CD4-positive, alpha-beta T cell treated with Interferon gamma for 1 hour (primary cell): ENCODE measurements at regions not wholly inside any gene's neighbourhood (a gene's known extent, or its start where the extent isn't known, plus 50 kb on each side); places are given as distances from the start of the nearest gene placed in this dataset.

ENCODE experiments used
- DNase-seq: peaks from one replicate; pipeline ENCODE4 v3.0.0-alpha.2; 2020

- DNase-seq, result no peak
Measured at GRCh38 chr1:98103617-98104285, 182.9 kb upstream of the DPYD start.

DNA sequence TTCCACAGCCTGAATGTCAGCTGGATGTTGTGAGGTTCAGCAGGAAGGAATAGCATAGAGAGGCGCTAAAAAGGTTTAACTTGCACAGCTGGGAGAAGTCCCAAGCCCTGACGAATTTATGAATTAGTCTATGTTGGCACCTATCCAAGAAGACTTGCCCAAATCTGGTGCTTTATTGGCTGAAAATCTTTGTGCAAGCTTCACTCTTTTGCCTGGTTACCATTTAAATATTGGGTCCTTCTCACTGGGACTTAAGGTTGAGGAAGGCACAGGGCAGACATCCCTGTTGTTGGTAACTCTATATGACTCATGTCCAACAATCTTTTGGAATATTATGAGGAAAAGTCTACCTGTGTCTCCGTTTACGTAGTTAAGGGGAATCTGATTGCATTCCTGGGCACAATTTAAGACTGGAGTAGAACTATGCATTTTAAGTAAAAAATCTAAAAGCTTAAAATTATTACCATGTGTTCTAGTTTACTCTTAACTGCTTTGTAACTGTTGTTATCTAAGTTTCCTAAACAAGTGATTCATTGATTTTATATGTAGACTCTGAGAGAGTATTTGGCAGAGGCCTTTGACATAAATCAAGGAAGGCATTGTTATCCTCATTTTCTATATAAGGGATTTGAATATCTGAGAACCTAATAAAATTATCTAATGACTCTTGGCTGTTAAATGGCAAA, 181.7 kb upstream of the DPYD start:
- no peak for DNase-seq

DNA sequence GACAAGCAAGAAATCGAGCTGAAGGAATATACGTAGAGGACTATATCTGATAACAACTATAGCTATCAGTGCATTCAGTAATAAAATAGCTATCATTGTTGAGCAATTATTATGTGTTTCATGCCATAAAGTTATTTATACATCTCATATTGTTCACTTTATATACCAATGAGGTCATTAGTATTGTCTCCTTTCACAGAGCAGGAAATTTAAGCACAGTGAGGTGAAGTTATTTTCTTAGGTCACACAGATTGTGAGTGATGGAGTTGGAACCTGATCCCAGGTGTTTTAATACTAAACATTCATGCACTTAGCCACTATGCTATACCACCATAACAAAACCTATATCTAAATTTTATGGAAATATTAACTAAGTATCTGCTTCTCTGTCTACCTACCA, 180.5 kb upstream of the DPYD start:
- DNase-seq, result no peak

DNA sequence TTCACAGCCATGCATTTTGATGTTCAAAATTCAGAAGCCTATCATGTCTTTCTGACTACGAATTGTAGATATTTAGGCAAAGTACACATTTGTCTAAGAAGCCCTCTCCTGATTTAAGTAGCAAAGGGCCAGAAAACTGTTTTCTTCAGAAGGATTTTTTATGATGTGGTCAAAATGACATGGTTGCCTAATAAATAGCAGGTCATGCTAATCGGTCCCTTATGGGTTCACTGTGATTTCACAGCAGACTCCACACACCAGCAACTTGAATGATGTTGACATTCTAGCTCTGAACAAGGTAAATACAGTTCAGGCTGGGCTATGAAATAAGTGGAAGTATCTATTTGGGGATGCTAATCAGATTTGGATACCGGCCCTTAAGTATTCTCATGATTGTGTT, 178.7 kb upstream of the DPYD start:
- no peak for DNase-seq

- no peak for DNase-seq
Measured at GRCh38 chr1:98098473-98098872, 177.6 kb upstream of the DPYD start.

DNA sequence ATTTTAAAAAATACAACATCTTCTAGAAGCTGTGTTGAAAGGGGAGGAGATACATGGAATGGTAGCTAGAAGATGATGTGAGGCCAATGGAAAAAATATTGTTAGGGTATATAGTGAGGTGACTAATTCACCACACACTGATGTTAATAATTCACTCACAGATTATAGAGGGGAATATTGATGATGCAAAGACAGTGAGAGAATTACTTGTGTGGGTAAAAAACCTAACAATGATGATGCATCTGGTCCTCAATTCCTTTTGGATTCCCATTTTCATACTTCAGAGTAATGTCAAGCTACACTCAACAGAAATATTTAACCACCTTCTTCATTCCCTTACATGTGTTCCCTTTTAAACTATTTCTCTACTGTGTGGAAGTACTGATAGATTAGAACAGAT, 169.5 kb upstream of the DPYD start:
- no peak for DNase-seq

DNA sequence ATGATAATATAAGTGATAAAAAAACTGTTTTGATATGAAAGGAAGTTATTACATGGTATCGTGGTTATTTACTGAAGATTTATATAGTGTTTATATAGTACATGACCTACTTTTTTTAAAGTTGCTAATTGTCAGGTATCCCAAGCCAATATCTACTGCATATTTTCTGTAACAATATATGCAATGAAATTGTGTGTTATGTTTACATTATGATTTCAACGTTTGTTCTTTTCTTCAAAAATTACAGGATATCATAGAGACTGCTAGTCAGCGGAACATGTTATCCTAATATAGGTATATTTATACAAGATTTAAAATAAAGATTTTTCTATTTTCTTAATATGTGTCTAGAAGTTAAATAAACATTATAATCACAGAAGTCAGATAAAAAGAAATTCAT, 167.5 kb upstream of the DPYD start:
- no peak for DNase-seq

DNA sequence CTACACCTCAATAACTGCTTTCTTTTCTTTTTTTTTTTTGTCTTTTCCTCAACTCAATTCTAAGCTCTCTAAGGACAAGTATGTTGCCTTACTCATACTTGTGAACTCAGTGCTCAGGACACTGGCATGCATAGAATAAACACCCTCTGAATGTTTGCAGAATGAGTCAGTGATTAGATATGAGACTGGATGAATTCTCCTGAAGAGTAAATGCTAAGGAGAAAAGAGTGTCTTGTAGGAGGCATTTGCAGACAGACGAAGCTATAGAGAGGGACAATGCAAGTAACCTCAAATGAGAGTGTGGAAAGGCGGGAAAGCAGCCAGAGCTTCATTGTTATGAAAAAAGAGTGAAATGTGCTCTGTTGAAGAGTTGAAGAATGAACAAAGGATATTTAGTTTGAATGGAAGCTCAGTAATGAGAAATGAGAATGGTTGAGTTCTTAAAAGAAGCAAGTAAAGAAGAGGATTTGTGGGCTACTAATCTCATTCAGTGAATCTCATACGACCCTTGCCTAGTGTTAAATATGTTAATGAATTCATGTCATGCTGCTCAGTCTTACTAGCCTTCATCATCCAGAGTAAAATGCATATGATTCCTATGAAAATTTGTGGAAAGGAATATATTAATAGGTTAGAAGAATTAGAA, 166.1 kb upstream of the DPYD start:
- no peak for DNase-seq

GRCh38 chr1:98086156-98086555, 165.3 kb upstream of the DPYD start:
- DNase-seq, result no peak

DNA sequence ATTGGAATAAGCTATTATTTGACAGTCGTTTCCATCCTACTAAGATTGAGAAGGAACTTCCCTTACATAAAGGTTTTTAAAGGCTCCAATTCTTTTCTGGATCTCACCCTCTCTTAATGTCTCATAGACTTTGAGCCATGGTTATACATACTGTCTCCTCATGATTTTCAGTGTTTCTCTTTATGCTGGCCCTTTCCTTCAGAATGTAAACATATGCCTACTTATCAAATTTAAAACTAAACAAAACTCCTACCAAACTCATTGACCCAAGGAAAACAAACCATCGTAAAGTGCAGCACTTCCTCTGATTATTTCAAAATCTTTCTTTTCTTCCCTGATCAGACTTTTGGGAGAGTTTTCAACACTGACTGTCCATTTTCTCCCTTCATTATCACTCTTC, 163.4 kb upstream of the DPYD start:
- no peak for DNase-seq

DNA sequence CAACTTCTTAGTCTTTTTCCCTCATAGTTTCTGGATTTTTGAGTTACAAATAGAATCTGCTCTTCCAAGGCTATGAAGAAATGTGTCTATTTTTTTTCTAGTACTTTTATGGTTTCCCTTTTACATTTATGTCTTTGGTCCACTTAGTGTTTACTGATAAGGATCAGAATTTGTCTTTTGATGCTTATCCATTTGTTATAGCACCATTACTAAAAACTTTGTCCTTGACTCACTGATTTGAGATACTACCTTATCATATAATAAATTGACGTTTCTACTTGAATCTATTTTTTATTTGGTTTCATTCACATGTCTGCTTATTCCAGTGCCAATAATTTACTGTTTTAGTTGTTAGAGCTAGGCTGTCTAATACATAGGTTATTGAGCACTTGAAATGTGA, 161.1 kb upstream of the DPYD start:
- no peak for DNase-seq

DNA sequence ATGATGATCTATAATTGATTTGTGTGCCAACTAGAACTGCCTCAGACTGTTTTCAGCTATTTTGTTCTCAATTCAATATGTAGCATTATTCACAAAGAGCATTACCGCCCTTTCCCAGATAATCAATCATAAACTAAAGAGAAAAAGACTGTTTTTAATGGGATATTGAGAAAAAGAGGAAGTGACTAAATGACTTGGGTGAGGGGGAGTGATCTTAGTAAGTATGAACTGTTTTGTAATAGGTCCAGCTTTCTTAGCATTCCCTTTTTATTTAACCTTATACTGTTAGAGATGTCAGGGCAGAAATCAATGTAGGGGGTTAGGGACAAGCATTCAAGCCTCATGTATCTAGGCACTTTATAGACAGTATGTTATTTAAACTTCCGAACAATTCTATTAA, 157.8 kb upstream of the DPYD start:
- DNase-seq, result no peak

DNA sequence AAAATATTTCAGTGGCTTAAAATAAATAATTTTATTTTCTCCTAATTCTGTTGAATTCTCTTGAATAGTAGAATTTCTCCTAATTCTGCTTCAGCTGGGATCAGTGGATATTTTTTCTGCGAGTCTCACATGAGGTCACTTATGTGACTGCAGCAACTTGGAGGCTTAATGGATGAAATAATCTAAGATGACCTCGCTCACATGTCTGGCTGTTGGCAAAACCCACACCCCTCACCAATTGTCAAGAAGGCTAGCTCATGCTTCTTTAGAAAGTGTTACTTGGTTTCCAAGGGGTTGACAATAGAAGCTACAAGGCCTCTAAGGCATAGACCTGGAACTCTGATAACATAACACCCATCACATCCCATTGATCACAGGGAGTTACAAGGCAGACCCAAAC, 156.9 kb upstream of the DPYD start:
- DNase-seq, result no peak

DNA sequence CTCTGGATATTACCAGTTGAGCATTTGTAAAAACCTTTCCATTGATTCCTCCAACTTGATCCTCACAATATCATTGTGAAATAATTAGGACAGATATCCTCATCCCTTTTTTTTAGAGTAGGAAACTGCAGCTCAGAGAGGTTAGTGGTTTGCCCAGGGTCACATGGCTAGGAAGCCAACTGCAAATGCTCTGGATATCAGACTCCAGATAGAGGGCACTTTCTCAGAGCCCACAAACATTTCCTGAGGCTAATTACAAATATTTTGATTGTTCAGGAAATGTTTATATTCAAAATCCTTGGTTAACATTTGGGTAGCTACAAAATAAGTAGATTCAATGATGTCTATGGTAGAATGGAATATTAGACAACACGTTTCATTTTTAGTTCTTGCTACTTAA, 154.8 kb upstream of the DPYD start:
- no peak for DNase-seq

DNA sequence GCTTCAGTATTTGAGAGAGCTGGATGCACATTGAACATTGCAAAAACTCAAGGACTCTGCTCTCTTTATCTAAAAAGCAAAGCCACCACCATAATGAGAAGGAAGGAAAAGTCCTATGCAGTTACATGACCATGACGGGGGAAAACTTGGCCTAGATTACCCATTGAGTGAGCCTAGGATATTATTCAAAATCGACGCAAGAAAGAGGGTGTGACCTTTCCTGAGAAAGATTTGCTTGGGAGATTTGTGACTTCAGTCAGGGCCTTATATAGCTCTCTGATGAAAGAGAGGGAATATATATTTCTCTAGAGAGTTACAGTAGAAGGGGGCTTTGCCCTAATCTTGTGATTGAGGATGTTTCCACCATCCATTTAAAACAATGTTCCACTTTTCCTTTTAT, 153.0 kb upstream of the DPYD start:
- DNase-seq, result no peak

- no peak for DNase-seq
Measured at GRCh38 chr1:98073106-98073505, 152.3 kb upstream of the DPYD start.

DNA sequence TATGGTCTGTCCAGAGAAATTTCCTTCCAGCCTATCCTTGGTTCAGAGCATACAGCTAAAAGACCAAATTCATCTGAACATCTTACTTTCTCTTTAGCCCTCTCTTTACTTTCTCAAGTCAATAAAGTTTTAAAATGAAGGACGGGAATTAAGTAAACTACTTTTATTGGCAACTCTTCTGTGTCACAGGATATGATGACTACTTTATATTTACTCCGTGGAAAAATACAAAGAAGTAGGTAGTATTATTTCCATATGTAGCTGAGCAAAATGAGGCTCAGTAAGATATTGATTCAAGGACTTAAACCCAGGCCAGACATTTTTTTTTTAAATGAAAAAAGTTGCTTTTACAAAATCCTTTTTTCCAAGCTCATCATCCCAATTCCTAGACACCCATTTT, 151.2 kb upstream of the DPYD start:
- no peak for DNase-seq

DNA sequence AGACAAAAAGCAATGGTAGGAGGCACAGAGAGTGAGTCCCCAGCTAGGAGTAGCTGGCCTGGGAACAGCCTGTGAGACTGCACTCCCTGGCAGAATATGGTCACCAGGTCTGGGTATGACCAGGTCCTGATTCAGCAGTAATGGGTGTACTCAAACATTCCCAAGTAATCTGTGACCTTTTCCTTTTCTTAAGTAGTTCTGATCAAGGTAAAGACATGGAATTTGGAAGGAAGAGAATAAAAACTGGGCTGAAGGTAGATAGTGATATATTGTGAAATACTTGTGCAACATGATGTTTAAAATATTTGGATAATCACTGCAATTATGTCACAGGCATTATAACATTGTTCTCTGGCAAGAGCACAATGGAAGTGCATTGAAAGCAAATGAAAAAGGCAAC, 147.2 kb upstream of the DPYD start:
- DNase-seq, result no peak

DNA sequence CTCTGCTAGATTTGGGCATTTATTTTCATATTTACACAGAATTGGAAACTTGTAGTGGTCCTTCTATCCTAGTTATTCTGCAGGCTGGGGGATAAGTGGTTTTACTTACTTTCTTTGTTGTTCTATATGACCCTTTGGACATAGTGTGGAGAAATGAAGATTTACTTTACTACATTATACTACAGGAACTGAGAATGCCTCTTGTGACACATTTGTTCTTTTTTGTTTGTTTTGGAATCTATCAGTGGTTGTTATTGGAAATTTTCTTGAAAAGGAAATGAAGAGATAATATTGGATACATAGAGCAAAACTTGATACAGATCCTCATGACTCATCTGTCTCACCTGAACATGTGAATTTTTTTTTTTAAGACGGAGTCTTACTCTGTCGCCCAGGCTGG, 146.1 kb upstream of the DPYD start:
- no peak for DNase-seq

GRCh38 chr1:98059620-98060019, 138.8 kb upstream of the DPYD start:
- DNase-seq, result no peak

- DNase-seq, result no peak
Measured at GRCh38 chr1:98058676-98059075, 137.8 kb upstream of the DPYD start.

- DNase-seq, result no peak
Measured at GRCh38 chr1:98057236-98057910, 136.5 kb upstream of the DPYD start.

DNA sequence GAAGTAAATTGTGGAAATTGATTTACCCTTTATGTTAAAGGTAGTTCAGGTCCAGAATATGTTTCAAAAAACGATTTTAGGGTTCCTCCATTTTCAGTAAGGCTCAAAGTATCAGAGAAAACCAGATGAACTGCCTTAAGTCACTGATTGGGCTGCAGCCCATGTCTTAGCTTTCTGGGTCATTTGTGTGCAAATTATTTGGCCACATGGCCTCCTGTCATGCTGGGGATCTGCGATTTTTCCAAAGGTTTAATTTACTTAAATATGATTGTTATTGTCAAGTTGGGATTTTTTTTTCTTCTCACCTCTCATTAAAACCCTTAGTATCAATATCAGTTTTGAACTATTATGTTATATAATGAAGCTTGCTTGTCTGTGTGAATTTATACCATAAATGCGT, 135.9 kb upstream of the DPYD start:
- no peak for DNase-seq

DNA sequence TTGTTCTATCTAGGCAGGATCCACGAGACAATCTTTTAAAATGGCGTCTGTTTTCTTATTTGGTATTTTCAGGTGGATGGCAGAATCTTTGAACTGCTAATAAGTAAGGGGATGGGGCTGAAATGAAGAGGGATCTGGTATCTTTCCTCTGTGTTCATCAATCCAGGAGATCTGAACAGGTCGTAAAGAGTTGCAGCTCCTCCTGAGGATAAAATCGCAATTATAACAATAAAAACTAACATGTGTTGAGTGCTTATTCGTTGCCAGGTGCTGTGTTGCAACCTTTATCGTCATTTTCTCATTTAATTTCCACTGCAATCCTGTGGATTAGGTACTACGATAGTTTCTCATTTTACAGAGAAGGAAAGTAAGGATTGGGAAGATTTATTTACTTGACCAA, 134.6 kb upstream of the DPYD start:
- no peak for DNase-seq
